Keratinocyte (primary cell): ENCODE measurements at regions not wholly inside any gene's neighbourhood (a gene's known extent, or its start where the extent isn't known, plus 50 kb on each side); places are given as distances from the start of the nearest gene placed in this dataset.

ENCODE experiments used
- EZH2 ChIP-seq: IDR thresholded peaks from one replicate; pipeline ENCODE4 v1.6.1; 2012; ENCODE audit warnings: inconsistent platforms, mild to moderate bottlenecking, low read length, moderate library complexity
- TF ChIP-seq, protein P1 (sequence below), 3 experiments: IDR thresholded peaks in 1 of 3; conservative IDR thresholded peaks in 1 of 3; optimal IDR thresholded peaks in 1 of 3; 2 replicates in 2 of 3; 3 replicates in 1 of 3; pipeline versions ENCODE3 to v1.5.1; 2011; ENCODE audit warnings: low read length in 3 of 3, mild to moderate bottlenecking in 3 of 3, moderate library complexity in 2 of 3, control low read depth in 1 of 3, inconsistent platforms in 1 of 3; ENCODE audit not compliant: insufficient read depth in 2 of 3; ENCODE audit errors: extremely low read depth in 1 of 3

DNA sequence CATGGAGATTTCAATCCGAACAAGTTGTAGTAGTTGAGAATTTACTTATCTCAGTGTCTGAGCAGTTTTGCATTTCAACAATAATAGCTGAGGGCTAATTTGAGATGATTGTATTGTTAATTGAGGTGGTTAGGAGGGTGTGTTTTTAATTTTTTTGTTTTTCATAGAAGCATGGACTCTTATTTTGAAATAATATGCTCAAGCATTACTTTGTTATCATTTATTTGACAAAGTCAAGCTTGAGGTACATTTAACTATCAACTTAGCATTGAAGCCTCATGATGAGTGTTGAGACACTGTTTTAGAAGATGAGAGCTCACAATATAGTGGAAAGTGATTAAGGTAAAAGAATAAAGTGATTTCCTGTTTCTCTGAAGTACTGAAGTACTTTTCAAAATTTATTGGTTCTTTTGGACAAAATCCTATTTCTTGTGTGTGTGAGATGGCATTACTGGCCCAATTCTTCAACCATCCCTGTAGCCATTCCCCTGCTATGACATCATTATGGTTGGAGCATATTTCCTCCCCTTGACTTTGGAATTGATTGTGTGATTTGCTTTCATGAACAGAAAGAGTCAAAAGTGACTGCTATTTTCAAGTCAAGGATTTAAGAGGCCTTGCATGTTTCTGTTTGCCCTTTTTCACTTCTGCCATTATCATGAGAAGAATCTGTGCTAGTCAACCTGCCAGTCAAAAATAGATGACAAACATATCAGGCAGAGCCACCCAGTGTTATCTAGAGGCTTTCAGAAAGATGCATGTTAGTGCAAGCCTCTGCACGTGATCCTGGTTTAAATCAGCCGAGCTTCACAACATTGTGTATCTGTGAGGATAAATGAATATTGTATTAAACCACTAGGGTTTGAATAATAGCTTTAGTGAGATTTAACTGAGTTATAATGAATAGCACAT is 1112.3 kb upstream of the CITED2 start:
- TF ChIP-seq, protein P1, sequence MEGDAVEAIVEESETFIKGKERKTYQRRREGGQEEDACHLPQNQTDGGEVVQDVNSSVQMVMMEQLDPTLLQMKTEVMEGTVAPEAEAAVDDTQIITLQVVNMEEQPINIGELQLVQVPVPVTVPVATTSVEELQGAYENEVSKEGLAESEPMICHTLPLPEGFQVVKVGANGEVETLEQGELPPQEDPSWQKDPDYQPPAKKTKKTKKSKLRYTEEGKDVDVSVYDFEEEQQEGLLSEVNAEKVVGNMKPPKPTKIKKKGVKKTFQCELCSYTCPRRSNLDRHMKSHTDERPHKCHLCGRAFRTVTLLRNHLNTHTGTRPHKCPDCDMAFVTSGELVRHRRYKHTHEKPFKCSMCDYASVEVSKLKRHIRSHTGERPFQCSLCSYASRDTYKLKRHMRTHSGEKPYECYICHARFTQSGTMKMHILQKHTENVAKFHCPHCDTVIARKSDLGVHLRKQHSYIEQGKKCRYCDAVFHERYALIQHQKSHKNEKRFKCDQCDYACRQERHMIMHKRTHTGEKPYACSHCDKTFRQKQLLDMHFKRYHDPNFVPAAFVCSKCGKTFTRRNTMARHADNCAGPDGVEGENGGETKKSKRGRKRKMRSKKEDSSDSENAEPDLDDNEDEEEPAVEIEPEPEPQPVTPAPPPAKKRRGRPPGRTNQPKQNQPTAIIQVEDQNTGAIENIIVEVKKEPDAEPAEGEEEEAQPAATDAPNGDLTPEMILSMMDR (optimal IDR thresholded peaks at IDR 0.05 in 1 of 3, IDR thresholded peaks at IDR 0.05 in 1 of 3, conservative IDR thresholded peaks at IDR 0.05 in 1 of 3; ENCODE audit: extremely low read depth in 1 of 3, insufficient read depth in 2 of 3, low read length in 3 of 3) = no peak
- no peak for TF ChIP-seq EZH2
